Stimulated activated CD8-positive, alpha-beta memory T cell treated with anti-CD3 and anti-CD28 coated beads, Interleukin-2, amount 100 ng/mL, for 48 hours (primary cell): ENCODE measurements at regions not wholly inside any gene's neighbourhood (a gene's known extent, or its start where the extent isn't known, plus 50 kb on each side); places are given as distances from the start of the nearest gene placed in this dataset.
"Not testable (repeated sequence)": the region's sequence is repeated elsewhere in the genome, so short reads cannot be mapped to it uniquely, and the experiment has no call there.

Source experiments
- DNase-seq, 2 donors: peaks; one replicate each; pipeline ENCODE4 v3.0.0-alpha.2; 2020; ENCODE audit warnings: low read depth in 2 of 2

- DNase-seq, result no peak
Measured at GRCh38 chr14:66272221-66272620, 213.9 kb upstream of the CCDC196 start.

- DNase-seq, result no peak
Measured at GRCh38 chr14:66273261-66273832, 212.8 kb upstream of the CCDC196 start.

- not testable (repeated sequence) for DNase-seq
Measured at GRCh38 chr14:66278418-66278817, 207.8 kb upstream of the CCDC196 start.

- no peak for DNase-seq
Measured at GRCh38 chr14:66281036-66281776, 205.0 kb upstream of the CCDC196 start.

- DNase-seq, result no peak
Measured at GRCh38 chr14:66284346-66284745, 201.8 kb upstream of the CCDC196 start.

GRCh38 chr14:66288511-66288910 is 197.7 kb upstream of the CCDC196 start:
- no peak for DNase-seq

- DNase-seq, result no peak
Measured at GRCh38 chr14:66291756-66292155, 194.4 kb upstream of the CCDC196 start.

GRCh38 chr14:66293533-66294105 is 192.6 kb upstream of the CCDC196 start:
- DNase-seq, result no peak

GRCh38 chr14:66295386-66295785 is 190.8 kb upstream of the CCDC196 start:
- no peak for DNase-seq

GRCh38 chr14:66300886-66301285 is 185.3 kb upstream of the CCDC196 start:
- DNase-seq, result no peak

GRCh38 chr14:66306101-66306500 is 180.1 kb upstream of the CCDC196 start:
- no peak for DNase-seq

GRCh38 chr14:66311058-66311457 is 175.1 kb upstream of the CCDC196 start:
- DNase-seq, result no peak

GRCh38 chr14:66311990-66312389 is 174.2 kb upstream of the CCDC196 start:
- DNase-seq, result no peak

GRCh38 chr14:66312451-66312850 is 173.7 kb upstream of the CCDC196 start:
- no peak for DNase-seq

GRCh38 chr14:66315098-66315497 is 171.1 kb upstream of the CCDC196 start:
- no peak for DNase-seq

- no peak for DNase-seq
Measured at GRCh38 chr14:66315548-66315947, 170.6 kb upstream of the CCDC196 start.

GRCh38 chr14:66322564-66322963 is 163.6 kb upstream of the CCDC196 start:
- no peak for DNase-seq

GRCh38 chr14:66330228-66330627 is 155.9 kb upstream of the CCDC196 start:
- no peak for DNase-seq

GRCh38 chr14:66330916-66331315 is 155.3 kb upstream of the CCDC196 start:
- DNase-seq, result no peak

- not testable (repeated sequence) for DNase-seq
Measured at GRCh38 chr14:66333293-66333692, 152.9 kb upstream of the CCDC196 start.

GRCh38 chr14:66341239-66341638 is 144.9 kb upstream of the CCDC196 start:
- no peak for DNase-seq

GRCh38 chr14:66345986-66346385 is 140.2 kb upstream of the CCDC196 start:
- no peak for DNase-seq

- no peak for DNase-seq
Measured at GRCh38 chr14:66351310-66351709, 134.9 kb upstream of the CCDC196 start.
